Body of pancreas (tissue), 4 donors: ENCODE measurements at regions not wholly inside any gene's neighbourhood (a gene's known extent, or its start where the extent isn't known, plus 50 kb on each side); places are given as distances from the start of the nearest gene placed in this dataset.

Experiments used
- ATAC-seq: fragments of 150-250 bp; one replicate; pipeline ENCODE4 v1.9.1; 2016
- DNase-seq, 4 donors: peaks; one replicate each; pipeline ENCODE4 v3.0.0-alpha.2; 2019
- H3K27ac ChIP-seq, 4 donors: fragments of 200-600 bp; sonication (generic); 1 replicate in 3 of 4; 2 replicates in 1 of 4; pipeline versions ENCODE4 v1.5.1 to v1.6.1; 2016 to 2019; ENCODE audit warnings: mild to moderate bottlenecking in 1 of 4, mixed read lengths in 1 of 4, moderate library complexity in 1 of 4
- H3K27me3 ChIP-seq, 2 donors: fragments of 200-600 bp; sonication (generic); one replicate each; pipeline ENCODE4 v1.6.0; 2016; ENCODE audit warnings: mild to moderate bottlenecking in 1 of 2
- H3K36me3 ChIP-seq, 2 donors: fragments of 200-600 bp; sonication (generic); replicated peaks in 1 of 2; 2 replicates each; pipeline ENCODE4 v1.5.1; 2016; ENCODE audit warnings: low read depth in 2 of 2; ENCODE audit not compliant: insufficient read depth in 1 of 2
- H3K4me1 ChIP-seq: fragments of 200-600 bp; sonication (generic); one replicate; pipeline ENCODE4 v1.6.0; 2016
- H3K4me3 ChIP-seq, 2 donors: fragments of 200-600 bp; sonication (generic); 1 replicate in 1 of 2; 2 replicates in 1 of 2; pipeline ENCODE4 v1.5.1; 2016 to 2019
- H3K9me3 ChIP-seq, 3 donors: fragments of 200-600 bp; sonication (generic); 1 replicate in 2 of 3; 2 replicates in 1 of 3; pipeline ENCODE4 v1.5.1; 2016
- CTCF ChIP-seq, 7 experiments: fragments of 450-650 bp in 4 of 7; fragments of 200-600 bp in 3 of 7; sonication (generic) in 3 of 7; IDR thresholded peaks; one replicate each; pipeline ENCODE4 v1.5.1; 2016 to 2019; ENCODE audit warnings: antibody characterized with exemption in 7 of 7
- POLR2A ChIP-seq, 3 donors: fragments of 450-650 bp; IDR thresholded peaks; one replicate each; pipeline ENCODE4 v1.6.1; 2016; ENCODE audit warnings: antibody characterized with exemption in 3 of 3, mild to moderate bottlenecking in 2 of 3
- WGBS, 2 donors: methylation state at CpG; one replicate each; pipeline ENCODE4 v1.1.5; 2017; 5-methylcytosine and 5-hydroxymethylcytosine counted together
- intact Hi-C: fragments of 100-400 bp; cut with DNase I; formaldehyde crosslinking; loops from one replicate; pipeline ENCODE4 v1.15.1; 2023

GRCh38 chr1:78415165-78415564 lies 75.6 kb upstream of the PTGFR start:
- intact Hi-C loops = no loop called here

GRCh38 chr1:78419309-78419708 lies 71.5 kb upstream of the PTGFR start:
- Histone ChIP-seq H3K27ac (no peak overlapping the region), H3K36me3 (no peaks in the 10 kb centered on the region), H3K4me3 (no peak overlapping the region), H3K4me1 (no peaks in the 10 kb centered on the region), H3K9me3 (no peaks in the 10 kb centered on the region), H3K27me3 (no peaks in the 10 kb centered on the region)
- ATAC-seq (no peak), DNase-seq (no peak)
- TF ChIP-seq CTCF (IDR thresholded peaks at IDR 0.05) (no peak), POLR2A (IDR thresholded peaks at IDR 0.05) (no peak)
- whole genome bisulfite sequencing, 2 donors = 65 to 69% methylated on average over 3 of the region's 3 CpGs
- intact Hi-C loops = no loop called here

More at GRCh38 chr1:78415165-78415564, 75.6 kb upstream of the PTGFR start:
- TF ChIP-seq POLR2A (IDR thresholded peaks at IDR 0.05) (no peak), CTCF (IDR thresholded peaks at IDR 0.05) (no peak)
- Histone ChIP-seq H3K4me1 (no peaks in the 10 kb centered on the region), H3K36me3 (no peaks in the 10 kb centered on the region), H3K27ac (no peak overlapping the region), H3K27me3 (no peaks in the 10 kb centered on the region), H3K4me3 (no peak overlapping the region), H3K9me3 (peaks cover 0 to 16% (median 0%) of the 10 kb centered on the region in 3 donors)
- WGBS, 2 donors = 55 to 57% methylated on average over 1 of the region's 1 CpG
- DNase-seq (no peak), ATAC-seq (no peak)

GRCh38 chr1:78420181-78420580 lies 70.6 kb upstream of the PTGFR start:
- TF ChIP-seq CTCF (IDR thresholded peaks at IDR 0.05) (no peak), POLR2A (IDR thresholded peaks at IDR 0.05) (no peak)
- Histone ChIP-seq H3K9me3 (no peaks in the 10 kb centered on the region), H3K4me3 (no peak overlapping the region), H3K36me3 (no peaks in the 10 kb centered on the region), H3K4me1 (no peaks in the 10 kb centered on the region), H3K27ac (no peak overlapping the region), H3K27me3 (no peaks in the 10 kb centered on the region)
- DNase-seq = no peak
- 45 to 55% methylated on average over 3 of the region's 3 CpGs for WGBS, 2 donors
- no peak for ATAC-seq
- intact Hi-C loops = no loop called here

GRCh38 chr1:78420688-78421087 lies 70.1 kb upstream of the PTGFR start:
- Histone ChIP-seq H3K4me1 (no peaks in the 10 kb centered on the region), H3K4me3 (no peak overlapping the region), H3K9me3 (no peaks in the 10 kb centered on the region), H3K36me3 (no peaks in the 10 kb centered on the region), H3K27ac (no peak overlapping the region), H3K27me3 (no peaks in the 10 kb centered on the region)
- TF ChIP-seq POLR2A (IDR thresholded peaks at IDR 0.05) (no peak), CTCF (IDR thresholded peaks at IDR 0.05) (no peak)
- no peak for DNase-seq
- ATAC-seq = no peak
- intact Hi-C loops = no loop called here

GRCh38 chr1:78424720-78425119 lies 66.1 kb upstream of the PTGFR start:
- Histone ChIP-seq H3K27ac (no peak overlapping the region), H3K9me3 (no peaks in the 10 kb centered on the region), H3K36me3 (no peaks in the 10 kb centered on the region), H3K4me3 (no peak overlapping the region), H3K4me1 (no peaks in the 10 kb centered on the region), H3K27me3 (no peaks in the 10 kb centered on the region)
- WGBS, 2 donors = 75 to 85% methylated on average over 5 of the region's 5 CpGs
- no peak for TF ChIP-seq POLR2A (IDR thresholded peaks at IDR 0.05)
- no peak for TF ChIP-seq CTCF (IDR thresholded peaks at IDR 0.05)
- ATAC-seq (no peak), DNase-seq (no peak)
- intact Hi-C loops = no loop called here
